ENCODE measurements at regions not wholly inside any gene's neighbourhood (a gene's known extent, or its start where the extent isn't known, plus 50 kb on each side); places are given as distances from the start of the nearest gene placed in this dataset.

DNA sequence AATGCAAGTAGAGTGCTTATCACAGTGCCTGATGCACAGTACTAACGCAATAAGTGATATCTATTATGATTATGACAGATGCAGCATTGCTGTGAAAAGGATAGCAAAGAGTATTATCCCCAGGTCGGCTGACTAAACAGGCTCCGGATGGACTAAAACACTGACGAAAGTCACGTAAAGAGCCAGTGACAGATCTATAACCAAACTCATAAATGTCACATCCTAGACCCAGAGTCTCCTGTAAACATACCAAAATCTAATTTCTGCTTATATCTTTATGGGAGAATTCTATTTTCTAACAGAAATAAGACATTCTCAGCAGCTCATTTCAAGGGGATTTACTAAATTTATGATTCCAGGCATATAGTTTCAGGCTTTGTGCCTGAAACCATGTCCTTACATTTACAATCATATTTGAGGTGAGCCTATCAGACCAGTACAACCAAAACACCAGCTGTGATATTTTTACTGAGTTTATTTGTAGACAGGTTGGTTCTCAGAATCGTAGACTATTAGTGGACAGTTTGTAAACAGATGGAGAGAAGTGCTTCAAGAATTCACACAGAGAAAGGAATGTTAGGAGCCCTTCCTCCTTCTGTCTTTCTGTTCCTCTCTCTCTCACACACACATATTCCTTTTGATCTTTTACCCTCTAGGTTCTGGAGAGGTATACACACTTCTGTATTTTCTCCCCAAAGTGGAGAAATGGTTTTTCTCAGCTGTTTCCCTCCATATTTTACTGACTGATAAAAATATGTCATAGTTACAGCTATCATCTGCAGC, 52.4 kb upstream of the WDR26 start:
- DNase-seq: no peak

GRCh38 chr1:224488806-224489499, 54.4 kb upstream of the WDR26 start:
- no peak for DNase-seq

- no peak for DNase-seq
These were observed 55.2 kb upstream of the WDR26 start for GRCh38 chr1:224489534-224490365.

DNA sequence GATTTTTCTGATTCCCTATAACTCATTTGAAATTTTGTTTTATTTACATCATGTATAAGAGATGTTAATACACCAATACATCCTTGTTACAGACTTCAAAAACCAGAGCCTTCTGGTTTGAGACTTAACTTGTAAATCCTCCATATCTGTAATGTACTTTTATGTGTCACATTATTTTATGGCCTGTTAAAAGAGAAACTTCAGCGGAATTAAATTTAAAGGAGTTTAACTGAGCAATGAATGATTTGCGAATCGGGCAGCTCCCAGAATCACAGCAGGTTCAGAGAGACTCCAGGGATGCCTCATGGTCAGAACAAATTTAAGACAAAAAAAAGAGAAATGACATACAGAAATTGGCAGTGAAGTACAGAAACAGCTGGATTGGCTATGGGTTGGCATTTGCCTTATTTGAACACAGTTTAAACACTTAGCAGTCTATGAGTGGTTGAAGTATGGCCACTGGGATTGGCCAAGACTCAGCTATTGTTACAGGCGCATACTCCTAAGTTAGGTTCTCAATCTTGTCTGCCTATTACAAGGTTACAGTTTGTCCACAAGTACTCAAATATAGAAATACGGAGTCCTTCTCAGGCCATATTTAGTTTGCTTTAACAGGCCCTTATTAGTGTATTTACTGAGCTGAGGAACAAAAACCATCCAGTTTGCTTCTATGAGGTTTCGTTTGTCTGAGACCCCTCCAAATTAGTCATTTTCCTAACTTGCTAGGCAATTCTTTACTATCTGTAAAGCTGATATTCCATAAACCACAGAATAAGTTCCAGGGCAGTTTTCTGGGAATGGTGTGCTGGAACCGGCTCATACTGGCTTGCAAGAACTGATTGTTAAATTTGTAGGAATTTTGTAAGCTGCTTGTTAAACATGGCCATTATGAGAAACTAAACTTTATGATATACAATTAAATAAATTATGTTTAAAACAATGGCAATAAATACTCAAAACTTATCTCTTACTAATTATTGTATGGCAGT, 56.2 kb upstream of the WDR26 start:
- no peak for DNase-seq

DNA sequence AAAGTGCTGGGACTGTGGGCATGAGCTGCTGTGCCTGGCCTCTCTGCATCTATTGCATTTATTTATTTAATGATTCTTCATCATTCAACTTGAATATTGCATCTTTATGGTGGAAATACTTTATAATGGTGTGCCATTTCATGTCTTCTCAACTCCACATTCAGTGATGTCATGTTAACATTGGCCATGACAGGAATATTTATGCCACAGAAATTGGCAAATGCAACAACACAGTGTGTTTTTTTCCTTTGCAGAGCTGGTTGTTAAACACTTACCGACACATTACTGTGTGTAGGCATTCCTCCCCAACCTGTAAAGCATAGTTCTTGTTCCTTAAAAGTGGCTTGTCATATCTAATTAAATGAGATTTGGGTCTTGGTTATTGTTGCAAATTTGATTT, 57.4 kb upstream of the WDR26 start:
- no peak for DNase-seq

DNA sequence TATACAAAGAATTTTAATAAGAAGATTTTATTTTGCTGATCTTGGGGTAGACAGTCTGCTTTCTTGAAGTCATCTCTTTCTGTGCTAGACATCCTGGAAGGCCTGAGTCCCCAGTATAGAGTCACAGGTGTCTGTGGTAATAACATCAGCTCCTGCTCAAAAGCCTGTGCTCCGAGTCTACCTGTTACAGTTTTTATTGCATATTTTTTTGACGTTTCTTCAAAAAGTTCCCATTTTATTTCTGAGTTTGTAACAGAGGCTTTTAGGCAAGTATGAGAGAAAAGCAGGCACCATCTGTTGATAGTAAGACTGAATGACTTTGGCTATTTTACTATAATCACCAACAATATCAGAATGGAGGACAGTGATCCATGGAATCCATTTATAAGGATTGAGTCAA, 58.0 kb upstream of the WDR26 start:
- no peak for DNase-seq

- DNase-seq: no peak
These were observed 58.7 kb upstream of the WDR26 start for GRCh38 chr1:224493269-224493668.

DNA sequence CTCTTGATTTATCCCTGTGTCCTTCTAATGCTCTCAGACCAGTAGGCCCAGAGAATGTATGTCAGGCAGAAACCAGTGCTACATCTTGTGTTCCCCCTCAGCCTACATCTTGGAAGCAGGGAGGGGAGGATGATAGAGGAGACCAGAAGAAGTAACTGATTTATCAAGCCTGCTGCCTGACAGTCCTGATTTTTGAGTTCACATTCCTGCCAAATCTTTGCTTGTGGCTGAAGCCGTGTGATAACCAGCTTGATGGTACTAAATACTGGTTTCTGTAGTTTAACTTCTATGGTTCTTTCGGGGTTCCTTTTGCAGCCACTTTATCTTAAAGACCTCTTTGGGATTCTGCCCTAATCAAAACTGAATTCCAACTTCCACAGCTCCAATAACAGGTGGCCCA, 59.7 kb upstream of the WDR26 start:
- no peak for DNase-seq

- no peak for DNase-seq
These were observed 61.3 kb upstream of the WDR26 start for GRCh38 chr1:224495866-224496265.

GRCh38 chr1:224496826-224497225, 62.2 kb upstream of the WDR26 start:
- DNase-seq: no peak

DNA sequence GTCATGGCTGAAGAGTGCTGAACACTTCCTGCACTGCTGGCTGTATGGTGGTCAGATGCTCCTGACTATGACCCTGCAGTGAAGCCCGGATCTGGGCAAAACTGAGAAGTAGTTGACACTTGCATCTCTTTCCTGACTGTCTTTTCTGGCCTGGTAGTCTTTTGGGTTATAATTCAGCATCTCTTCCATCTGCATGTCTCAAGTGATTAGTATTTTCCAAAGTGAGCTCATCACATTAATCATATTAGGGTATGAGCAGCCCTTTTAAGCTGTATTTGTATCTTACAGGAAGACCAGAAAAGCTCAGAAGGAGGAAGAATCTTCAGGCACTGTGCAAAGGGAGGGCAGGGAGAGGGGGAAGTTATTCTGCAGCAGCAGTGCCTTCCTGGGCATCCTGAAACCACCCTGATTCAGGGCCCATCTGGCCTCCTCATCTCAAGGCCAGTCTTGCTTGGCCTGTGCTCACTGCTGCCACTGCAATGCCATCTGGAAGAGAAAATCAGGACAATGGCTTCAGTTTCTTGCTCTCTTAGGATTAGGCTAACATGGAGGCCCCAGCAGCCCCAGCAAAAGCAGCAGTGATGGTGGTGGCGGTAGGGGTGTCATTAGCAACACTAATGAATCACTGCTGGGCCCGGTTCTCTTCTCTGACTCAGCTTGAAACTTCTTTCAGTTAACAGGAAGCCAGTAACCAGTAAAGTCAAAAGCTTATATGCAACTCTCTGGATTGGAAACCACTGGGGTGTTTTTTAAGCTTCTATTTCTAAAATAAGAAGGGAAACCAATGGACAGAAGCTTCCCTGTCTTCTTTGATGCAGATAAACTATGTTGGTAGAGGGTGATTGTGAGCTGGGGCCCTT, 63.3 kb upstream of the WDR26 start:
- DNase-seq: peak; percentile 47 to 85

GRCh38 chr1:224498574-224499170, 64.1 kb upstream of the WDR26 start:
- DNase-seq: peak; percentile 47 to 85

GRCh38 chr1:224499204-224499603, 64.6 kb upstream of the WDR26 start:
- no peak for DNase-seq

DNA sequence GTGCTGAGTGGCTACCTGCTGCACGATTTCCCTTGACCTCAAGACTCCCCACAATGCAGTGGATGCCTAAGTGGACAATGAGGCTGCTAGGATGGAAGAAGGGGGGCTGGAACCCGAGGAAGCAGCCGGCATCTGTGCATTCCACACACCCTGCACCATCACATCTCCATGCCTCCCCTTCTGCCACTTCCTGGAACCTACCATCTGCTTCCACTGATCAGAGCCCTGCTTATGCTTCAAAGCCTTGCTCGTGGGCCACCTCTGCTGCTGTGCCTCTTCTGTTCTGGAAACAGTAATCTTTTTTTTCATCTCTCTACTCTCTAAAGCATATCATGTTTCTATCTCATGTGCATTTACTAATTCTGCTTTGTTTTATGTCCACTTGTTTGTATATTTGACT, 66.2 kb upstream of the WDR26 start:
- DNase-seq: no peak

DNA sequence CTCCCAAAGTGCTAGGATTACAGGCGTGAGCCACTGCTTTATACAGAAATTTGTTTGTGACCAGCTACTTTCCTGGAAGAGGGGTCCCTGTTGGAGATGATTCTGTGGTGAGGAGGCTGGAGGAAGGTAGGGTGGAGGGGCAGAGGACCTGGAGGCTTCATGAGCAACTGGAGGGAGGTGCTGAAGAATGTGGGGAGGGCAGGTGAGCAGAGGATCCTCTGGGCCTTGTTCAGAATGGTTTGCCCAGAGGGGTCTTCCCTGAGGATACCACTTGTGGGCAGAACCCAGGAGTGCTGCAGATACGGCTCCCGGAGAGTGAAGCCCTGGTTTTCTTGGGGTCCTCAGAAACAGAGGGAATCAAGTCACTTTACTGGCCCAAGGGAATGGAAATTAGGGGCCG, 67.2 kb upstream of the WDR26 start:
- DNase-seq: no peak

GRCh38 chr1:224502459-224503160, 68.0 kb upstream of the WDR26 start:
- DNase-seq: no peak

- peak; percentile 37 to 75 for DNase-seq
These were observed 68.8 kb upstream of the WDR26 start for GRCh38 chr1:224503161-224504118.

GRCh38 chr1:224504297-224505041, 69.9 kb upstream of the WDR26 start:
- DNase-seq: no peak
